ENCODE measurements at regions not wholly inside any gene's neighbourhood (a gene's known extent, or its start where the extent isn't known, plus 50 kb on each side); places are given as distances from the start of the nearest gene placed in this dataset.

DNA sequence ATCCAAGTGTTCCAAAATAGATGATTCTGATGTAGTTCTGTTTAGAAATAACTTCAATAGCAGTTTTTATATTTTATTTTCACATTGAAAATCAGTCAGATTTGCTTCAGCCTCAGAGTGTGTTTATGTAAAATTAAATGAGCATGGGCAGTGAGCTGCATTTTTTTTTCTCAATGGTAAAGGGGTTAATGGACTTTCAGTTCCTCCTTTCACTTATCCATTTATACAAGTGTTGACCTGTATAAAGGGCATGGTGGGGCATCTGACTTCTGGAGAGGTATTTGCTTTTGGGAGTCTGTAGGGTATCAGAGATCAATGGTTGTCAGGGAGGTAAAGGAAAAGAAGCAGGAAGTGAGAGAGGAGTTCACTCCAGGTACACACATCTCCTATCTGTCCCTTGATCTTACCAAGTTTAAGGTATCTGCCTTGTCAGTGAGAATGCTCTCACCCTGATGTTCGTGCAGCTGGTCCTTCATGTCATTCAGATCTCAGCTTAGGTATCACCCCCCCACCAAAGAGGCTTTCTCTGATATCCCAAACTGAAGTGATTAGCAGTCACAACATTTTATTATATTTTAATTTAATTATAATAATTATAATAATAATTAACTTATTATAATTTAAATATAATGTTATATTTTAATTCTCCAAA, 181.6 kb upstream of the LMNTD1 start:
- TF ChIP-seq CTCF (IDR thresholded peaks at IDR 0.05) (no peak), ZFX (IDR thresholded peaks at IDR 0.05; ENCODE audit: borderline replicate concordance) (no peak)
